Loucy (cell line): ENCODE measurements at regions not wholly inside any gene's neighbourhood (a gene's known extent, or its start where the extent isn't known, plus 50 kb on each side); places are given as distances from the start of the nearest gene placed in this dataset.

Source experiments
- H2AFZ ChIP-seq: fragments of 200-600 bp; sonication (generic); 2 replicates; pipeline ENCODE4 v1.6.0; 2016; ENCODE audit warnings: antibody characterized with exemption, mild to moderate bottlenecking, low read length, moderate library complexity
- H3F3A ChIP-seq: fragments of 200-600 bp; 2 replicates; pipeline ENCODE4 v1.6.0; 2016; ENCODE audit warnings: antibody characterized with exemption, low read depth, mild to moderate bottlenecking
- H3K27me3 ChIP-seq: fragments of 200-600 bp; sonication (generic); 2 replicates; pipeline ENCODE4 v1.6.1; 2014; ENCODE audit warnings: low read length, mild to moderate bottlenecking; ENCODE audit not compliant: insufficient read depth, poor library complexity, severe bottlenecking
- H3K36me3 ChIP-seq: fragments of 200-600 bp; sonication (generic); 2 replicates; pipeline ENCODE4 v1.6.1; 2016; ENCODE audit warnings: low read length; ENCODE audit not compliant: insufficient read depth
- H3K4me1 ChIP-seq: fragments of 200-600 bp; sonication (generic); 2 replicates; pipeline ENCODE4 v1.5.1; 2014; ENCODE audit warnings: low read length, mild to moderate bottlenecking; ENCODE audit not compliant: insufficient read depth, poor library complexity, severe bottlenecking
- H3K4me2 ChIP-seq: fragments of 200-600 bp; sonication (generic); 2 replicates; pipeline ENCODE4 v1.6.0; 2014; ENCODE audit warnings: antibody characterized with exemption, low read length, low read depth, mild to moderate bottlenecking; ENCODE audit not compliant: poor library complexity, severe bottlenecking
- H3K4me3 ChIP-seq: fragments of 200-600 bp; sonication (generic); 2 replicates; pipeline ENCODE4 v1.5.1; 2014; ENCODE audit warnings: low read length, mild to moderate bottlenecking, mixed read lengths; ENCODE audit not compliant: poor library complexity, severe bottlenecking
- H3K79me2 ChIP-seq: fragments of 200-600 bp; sonication (generic); 2 replicates; pipeline ENCODE4 v1.6.1; 2014; ENCODE audit warnings: low read length; ENCODE audit not compliant: insufficient read depth
- H3K9ac ChIP-seq: fragments of 200-600 bp; sonication (generic); 2 replicates; pipeline ENCODE4 v1.6.0; 2014; ENCODE audit warnings: mild to moderate bottlenecking, low read depth, low read length, moderate library complexity; ENCODE audit not compliant: poor library complexity, severe bottlenecking
- H3K9me2 ChIP-seq: fragments of 200-600 bp; sonication (generic); replicated peaks from 2 replicates; pipeline ENCODE4 v1.6.1; 2016; ENCODE audit warnings: low read depth, low read length, mixed read lengths
- H3K9me3 ChIP-seq: fragments of 200-600 bp; sonication (generic); 2 replicates; pipeline ENCODE4 v1.6.1; 2014; ENCODE audit warnings: mild to moderate bottlenecking, antibody characterized with exemption, low read length, low read depth; ENCODE audit not compliant: insufficient read depth
- H4K20me1 ChIP-seq: fragments of 200-600 bp; sonication (generic); 2 replicates; pipeline ENCODE4 v1.6.0; 2014; ENCODE audit warnings: antibody characterized with exemption, low read length, mild to moderate bottlenecking; ENCODE audit not compliant: insufficient read depth, poor library complexity, severe bottlenecking
- EZH2phosphoT487 ChIP-seq: fragments of 200-600 bp; IDR thresholded peaks from 2 replicates; pipeline ENCODE4 v1.6.1; 2018; ENCODE audit warnings: antibody characterized with exemption, mild to moderate bottlenecking, moderate library complexity, borderline replicate concordance
- TF ChIP-seq, protein P1 (sequence below): fragments of 200-600 bp; sonication (generic); conservative IDR thresholded peaks from 2 replicates; pipeline ENCODE4 v1.5.1; 2014; ENCODE audit warnings: mild to moderate bottlenecking, antibody characterized with exemption, low read length

DNA sequence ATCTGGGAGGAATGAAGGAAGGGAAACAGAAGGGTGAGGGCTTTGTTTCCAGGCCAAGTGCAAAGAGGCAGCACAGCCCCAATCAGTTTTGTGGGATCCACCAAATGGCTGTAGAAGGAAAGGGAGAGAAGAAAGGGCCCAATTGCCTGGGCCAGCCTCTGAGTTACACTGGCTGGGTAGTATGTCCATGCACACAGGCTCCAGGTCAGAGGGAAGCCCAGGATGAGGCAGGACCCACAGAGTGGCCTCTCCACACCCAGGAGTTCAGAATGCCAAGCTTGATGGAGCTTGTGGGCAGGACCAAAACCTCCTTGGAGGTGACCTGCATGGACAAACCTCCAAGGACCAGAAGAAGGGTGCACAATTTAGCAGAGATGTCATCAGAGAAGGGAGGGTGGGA lies 178.2 kb upstream of the TSHZ3 start:
- Histone ChIP-seq H2AFZ (no peak overlapping the region), H4K20me1 (no peaks in the 10 kb centered on the region), H3K79me2 (no peaks in the 10 kb centered on the region), H3K9ac (no peak overlapping the region), H3K4me3 (no peak overlapping the region), H3K4me2 (no peak overlapping the region), H3K36me3 (no peaks in the 10 kb centered on the region), H3K4me1 (no peaks in the 10 kb centered on the region), H3K27me3 (no peaks in the 10 kb centered on the region), H3K9me3 (peaks cover 5% of the 10 kb centered on the region; the same call in 1 of the 2 replicates), H3F3A (no peaks in the 10 kb centered on the region), H3K9me2 (no peaks in the 10 kb centered on the region)
- TF ChIP-seq, protein P1, sequence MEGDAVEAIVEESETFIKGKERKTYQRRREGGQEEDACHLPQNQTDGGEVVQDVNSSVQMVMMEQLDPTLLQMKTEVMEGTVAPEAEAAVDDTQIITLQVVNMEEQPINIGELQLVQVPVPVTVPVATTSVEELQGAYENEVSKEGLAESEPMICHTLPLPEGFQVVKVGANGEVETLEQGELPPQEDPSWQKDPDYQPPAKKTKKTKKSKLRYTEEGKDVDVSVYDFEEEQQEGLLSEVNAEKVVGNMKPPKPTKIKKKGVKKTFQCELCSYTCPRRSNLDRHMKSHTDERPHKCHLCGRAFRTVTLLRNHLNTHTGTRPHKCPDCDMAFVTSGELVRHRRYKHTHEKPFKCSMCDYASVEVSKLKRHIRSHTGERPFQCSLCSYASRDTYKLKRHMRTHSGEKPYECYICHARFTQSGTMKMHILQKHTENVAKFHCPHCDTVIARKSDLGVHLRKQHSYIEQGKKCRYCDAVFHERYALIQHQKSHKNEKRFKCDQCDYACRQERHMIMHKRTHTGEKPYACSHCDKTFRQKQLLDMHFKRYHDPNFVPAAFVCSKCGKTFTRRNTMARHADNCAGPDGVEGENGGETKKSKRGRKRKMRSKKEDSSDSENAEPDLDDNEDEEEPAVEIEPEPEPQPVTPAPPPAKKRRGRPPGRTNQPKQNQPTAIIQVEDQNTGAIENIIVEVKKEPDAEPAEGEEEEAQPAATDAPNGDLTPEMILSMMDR: no peak
- no peak for TF ChIP-seq EZH2phosphoT487

DNA sequence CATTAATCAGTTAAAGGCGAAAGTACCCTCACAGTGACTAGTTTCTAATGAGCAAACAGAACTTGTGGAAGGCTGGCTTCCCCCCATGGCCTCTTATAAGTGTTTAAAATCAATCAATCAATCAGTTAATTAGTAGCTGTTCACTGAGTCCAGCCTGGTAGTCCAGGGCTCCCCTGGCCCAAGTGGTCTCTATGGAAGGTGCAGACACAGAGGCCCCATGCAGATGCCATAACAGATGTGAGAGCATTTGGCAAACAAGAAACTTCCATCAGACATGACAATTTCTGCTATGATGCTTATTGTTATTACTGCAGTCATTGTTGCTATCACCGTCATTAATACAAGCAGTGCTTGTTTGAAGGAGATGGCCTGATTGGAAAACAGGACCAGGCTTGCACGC lies 179.0 kb upstream of the TSHZ3 start:
- Histone ChIP-seq H2AFZ (no peak overlapping the region), H3F3A (no peaks in the 10 kb centered on the region), H3K9me2 (no peaks in the 10 kb centered on the region), H3K79me2 (no peaks in the 10 kb centered on the region), H3K36me3 (no peaks in the 10 kb centered on the region), H3K9ac (no peak overlapping the region), H3K4me2 (no peak overlapping the region), H3K9me3 (peaks cover 5% of the 10 kb centered on the region; the same call in 1 of the 2 replicates), H3K4me3 (no peak overlapping the region), H3K27me3 (no peaks in the 10 kb centered on the region), H3K4me1 (no peaks in the 10 kb centered on the region), H4K20me1 (no peaks in the 10 kb centered on the region)
- TF ChIP-seq EZH2phosphoT487: no peak
- TF ChIP-seq, protein P1: no peak

DNA sequence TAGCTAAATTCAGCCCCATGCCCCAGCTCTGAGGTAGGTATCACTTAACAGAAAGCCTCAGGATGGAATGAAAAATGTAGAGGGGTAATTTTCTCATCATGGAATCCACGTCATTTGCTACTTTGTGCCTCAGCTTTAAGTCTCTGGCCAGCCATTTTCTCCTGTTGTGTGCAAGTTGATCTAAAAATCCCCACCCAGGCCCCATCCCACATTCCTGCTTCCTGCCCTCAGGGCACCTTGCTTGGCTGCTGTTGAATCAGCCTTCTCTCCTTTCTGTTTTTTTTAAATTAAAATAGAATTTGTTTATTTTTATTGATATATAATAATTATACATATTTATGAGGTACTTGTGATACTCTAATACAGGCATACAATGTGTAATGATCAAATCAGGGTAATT lies 179.9 kb upstream of the TSHZ3 start:
- Histone ChIP-seq H3K9me2 (no peaks in the 10 kb centered on the region), H3K9me3 (peaks cover 5% of the 10 kb centered on the region; the same call in 1 of the 2 replicates), H3F3A (no peaks in the 10 kb centered on the region), H3K4me3 (no peak overlapping the region), H3K4me1 (no peaks in the 10 kb centered on the region), H3K4me2 (no peak overlapping the region), H3K9ac (no peak overlapping the region), H3K27me3 (no peaks in the 10 kb centered on the region), H3K79me2 (no peaks in the 10 kb centered on the region), H4K20me1 (no peaks in the 10 kb centered on the region), H2AFZ (no peak overlapping the region), H3K36me3 (no peaks in the 10 kb centered on the region)
- TF ChIP-seq, protein P1: no peak
